ENCODE measurements at regions not wholly inside any gene's neighbourhood (a gene's known extent, or its start where the extent isn't known, plus 50 kb on each side); places are given as distances from the start of the nearest gene placed in this dataset.

- TF ChIP-seq YY1 (IDR thresholded peaks at IDR 0.05; ENCODE audit: low read depth) (no peak), CREB1 (IDR thresholded peaks at IDR 0.05; ENCODE audit: low read depth) (no peak), FOXM1 (IDR thresholded peaks at IDR 0.05; ENCODE audit: borderline replicate concordance, low read depth) (no peak), ZBTB7A (IDR thresholded peaks at IDR 0.05; ENCODE audit: low read depth) (no peak), USF1 (IDR thresholded peaks at IDR 0.05) (no peak), MAX (IDR thresholded peaks at IDR 0.05) (no peak), RAD21 (IDR thresholded peaks at IDR 0.05; ENCODE audit: low read depth) (no peak), EGR1 (IDR thresholded peaks at IDR 0.05) (no peak), TCF12 (IDR thresholded peaks at IDR 0.05; ENCODE audit: low read depth) (no peak), TEAD4 (IDR thresholded peaks at IDR 0.05) (no peak)
Measured at GRCh38 chr12:115710104-115710564, 567.4 kb downstream of the MED13L start.

- no peak for TF ChIP-seq TAF1 (IDR thresholded peaks at IDR 0.05; ENCODE audit: low read depth)
Measured at GRCh38 chr12:115709540-115710011, 567.9 kb downstream of the MED13L start.

- TF ChIP-seq FOXM1 (IDR thresholded peaks at IDR 0.05; ENCODE audit: borderline replicate concordance, low read depth) = no peak
- no peak for TF ChIP-seq USF1 (IDR thresholded peaks at IDR 0.05)
- no peak for TF ChIP-seq EGR1 (IDR thresholded peaks at IDR 0.05)
- no peak for TF ChIP-seq EP300 (IDR thresholded peaks at IDR 0.05; ENCODE audit: borderline replicate concordance)
- TF ChIP-seq ZBTB7A (IDR thresholded peaks at IDR 0.05; ENCODE audit: low read depth) = no peak
- no peak for TF ChIP-seq TEAD4 (IDR thresholded peaks at IDR 0.05)
Measured at GRCh38 chr12:115708801-115709200, 568.7 kb downstream of the MED13L start.

GRCh38 chr12:115700896-115701465 lies 576.5 kb downstream of the MED13L start:
- TF ChIP-seq REST (IDR thresholded peaks at IDR 0.05; ENCODE audit: low read depth) (no peak), EP300 (IDR thresholded peaks at IDR 0.05; ENCODE audit: borderline replicate concordance) (no peak), USF1 (IDR thresholded peaks at IDR 0.05) (no peak), ZBTB7A (IDR thresholded peaks at IDR 0.05; ENCODE audit: low read depth) (no peak), EGR1 (IDR thresholded peaks at IDR 0.05) (no peak), FOXM1 (IDR thresholded peaks at IDR 0.05; ENCODE audit: borderline replicate concordance, low read depth) (no peak)

GRCh38 chr12:115700081-115700480 lies 577.4 kb downstream of the MED13L start:
- no peak for TF ChIP-seq RAD21 (IDR thresholded peaks at IDR 0.05; ENCODE audit: low read depth)
- no peak for TF ChIP-seq CREB1 (IDR thresholded peaks at IDR 0.05; ENCODE audit: low read depth)
- TF ChIP-seq TCF12 (IDR thresholded peaks at IDR 0.05; ENCODE audit: low read depth) = no peak
- TF ChIP-seq FOXM1 (IDR thresholded peaks at IDR 0.05; ENCODE audit: borderline replicate concordance, low read depth) = no peak
- TF ChIP-seq NFIC (IDR thresholded peaks at IDR 0.05) = no peak
- TF ChIP-seq YY1 (IDR thresholded peaks at IDR 0.05; ENCODE audit: low read depth) = no peak
- TF ChIP-seq USF1 (IDR thresholded peaks at IDR 0.05) = no peak

- TF ChIP-seq NFIC (IDR thresholded peaks at IDR 0.05) (no peak), FOXM1 (IDR thresholded peaks at IDR 0.05; ENCODE audit: borderline replicate concordance, low read depth) (no peak), TEAD4 (IDR thresholded peaks at IDR 0.05) (no peak), RAD21 (IDR thresholded peaks at IDR 0.05; ENCODE audit: low read depth) (no peak), REST (IDR thresholded peaks at IDR 0.05; ENCODE audit: low read depth) (no peak)
Measured at GRCh38 chr12:115698257-115698656, 579.2 kb downstream of the MED13L start.
